ENCODE measurements at regions not wholly inside any gene's neighbourhood (a gene's known extent, or its start where the extent isn't known, plus 50 kb on each side); places are given as distances from the start of the nearest gene placed in this dataset.

DNA sequence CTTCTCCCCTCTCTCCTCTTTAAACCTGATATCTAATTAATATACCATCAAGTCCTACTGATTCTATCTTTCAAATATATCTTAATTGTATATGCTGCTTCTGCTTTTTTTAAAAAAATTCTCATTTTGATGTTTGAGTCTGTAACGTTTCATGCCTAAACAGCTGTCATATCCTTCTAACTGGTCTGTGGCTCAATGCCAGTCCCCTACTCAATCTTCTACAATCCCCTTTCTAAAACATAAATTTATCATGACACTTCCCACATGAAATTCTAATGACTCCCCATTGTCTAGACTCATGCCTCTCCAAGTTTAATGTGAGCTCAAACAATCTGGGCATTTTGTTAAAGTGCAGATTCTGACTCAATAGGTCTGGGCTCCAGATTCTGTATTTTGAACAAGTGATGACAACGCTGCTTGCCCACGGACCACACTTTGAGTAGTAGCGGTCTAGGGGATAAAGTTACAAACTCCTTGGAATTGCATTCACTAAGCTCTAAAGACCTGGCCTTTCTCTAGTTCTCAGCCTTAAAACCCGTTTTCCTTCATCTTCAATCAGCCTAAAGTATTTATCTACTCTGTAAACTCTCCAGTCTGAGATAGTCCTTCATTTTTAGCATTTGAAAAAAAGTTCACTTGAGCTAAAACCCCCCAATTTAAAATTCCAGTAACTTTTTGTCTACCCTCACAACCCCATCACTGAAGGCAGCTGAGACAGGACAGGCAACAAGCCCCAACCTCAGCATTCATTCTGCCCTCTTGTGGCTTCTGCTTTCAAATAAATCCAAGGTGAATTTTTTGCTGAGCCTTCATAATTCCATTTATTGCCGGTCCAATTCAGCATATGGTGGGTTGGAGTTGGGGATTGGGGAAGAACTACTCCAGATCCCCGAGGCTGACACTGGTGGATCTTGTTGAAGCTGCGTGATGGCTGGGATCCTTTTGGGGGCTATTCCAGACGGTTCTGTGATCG lies 88.1 kb upstream of the THRB start:
- TF ChIP-seq, protein P1, sequence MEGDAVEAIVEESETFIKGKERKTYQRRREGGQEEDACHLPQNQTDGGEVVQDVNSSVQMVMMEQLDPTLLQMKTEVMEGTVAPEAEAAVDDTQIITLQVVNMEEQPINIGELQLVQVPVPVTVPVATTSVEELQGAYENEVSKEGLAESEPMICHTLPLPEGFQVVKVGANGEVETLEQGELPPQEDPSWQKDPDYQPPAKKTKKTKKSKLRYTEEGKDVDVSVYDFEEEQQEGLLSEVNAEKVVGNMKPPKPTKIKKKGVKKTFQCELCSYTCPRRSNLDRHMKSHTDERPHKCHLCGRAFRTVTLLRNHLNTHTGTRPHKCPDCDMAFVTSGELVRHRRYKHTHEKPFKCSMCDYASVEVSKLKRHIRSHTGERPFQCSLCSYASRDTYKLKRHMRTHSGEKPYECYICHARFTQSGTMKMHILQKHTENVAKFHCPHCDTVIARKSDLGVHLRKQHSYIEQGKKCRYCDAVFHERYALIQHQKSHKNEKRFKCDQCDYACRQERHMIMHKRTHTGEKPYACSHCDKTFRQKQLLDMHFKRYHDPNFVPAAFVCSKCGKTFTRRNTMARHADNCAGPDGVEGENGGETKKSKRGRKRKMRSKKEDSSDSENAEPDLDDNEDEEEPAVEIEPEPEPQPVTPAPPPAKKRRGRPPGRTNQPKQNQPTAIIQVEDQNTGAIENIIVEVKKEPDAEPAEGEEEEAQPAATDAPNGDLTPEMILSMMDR (conservative IDR thresholded peaks at IDR 0.05): peak; percentile 34
- no peak for TF ChIP-seq ZFX (IDR thresholded peaks at IDR 0.05)

Measured in C4-2B (cell line).